Astrocyte (in vitro differentiated cells and primary cell): ENCODE measurements at regions not wholly inside any gene's neighbourhood (a gene's known extent, or its start where the extent isn't known, plus 50 kb on each side); places are given as distances from the start of the nearest gene placed in this dataset.
A peak's percentile ranks its signal among the peaks of the same experiment; 100 is the strongest.

Source experiments
- DNase-seq: peaks from one replicate; pipeline ENCODE4 v3.0.0-alpha.2; 2010; ENCODE audit warnings: low read depth
- FAIRE-seq: peaks from 2 replicates; lab custom pipeline; 2011; peaks lifted over from hg19 to GRCh38; lab: Jason Lieb, UNC
- H2AFZ ChIP-seq: 2 replicates; pipeline ENCODE4 v1.6.0; 2012; ENCODE audit warnings: low read depth, low read length, inconsistent platforms
- H3K27ac ChIP-seq: 2 replicates; pipeline ENCODE4 v1.5.1; 2011; ENCODE audit warnings: low read depth, low read length, inconsistent platforms
- H3K27me3 ChIP-seq: 2 replicates; pipeline ENCODE4 v1.6.0; 2011; ENCODE audit warnings: low read length, inconsistent platforms; ENCODE audit not compliant: insufficient read depth
- H3K36me3 ChIP-seq: 2 replicates; pipeline ENCODE4 v1.5.1; 2011; ENCODE audit warnings: low read length, inconsistent platforms; ENCODE audit not compliant: insufficient read depth
- H3K4me1 ChIP-seq: 2 replicates; pipeline ENCODE4 v1.5.1; 2011; ENCODE audit warnings: low read length, inconsistent platforms; ENCODE audit not compliant: insufficient read depth
- H3K4me2 ChIP-seq: 2 replicates; pipeline ENCODE4 v1.6.0; 2012; ENCODE audit warnings: low read length, inconsistent platforms
- H3K4me3 ChIP-seq: 2 replicates; pipeline ENCODE4 v1.5.1; 2011; ENCODE audit warnings: low read depth, mild to moderate bottlenecking, low read length, inconsistent platforms; ENCODE audit not compliant: insufficient read depth
- H3K79me2 ChIP-seq: 2 replicates; pipeline ENCODE4 v1.6.0; 2012; ENCODE audit warnings: mild to moderate bottlenecking, low read length, inconsistent platforms; ENCODE audit not compliant: insufficient read depth
- H3K9ac ChIP-seq: 2 replicates; pipeline ENCODE4 v1.6.0; 2012; ENCODE audit warnings: mild to moderate bottlenecking, low read length, inconsistent platforms
- H3K9me3 ChIP-seq: 2 replicates; pipeline ENCODE4 v1.5.1; 2012; ENCODE audit warnings: low read depth, mild to moderate bottlenecking, low read length, inconsistent platforms; ENCODE audit not compliant: insufficient read depth
- H4K20me1 ChIP-seq: 2 replicates; pipeline ENCODE4 v1.6.0; 2012; ENCODE audit warnings: low read length, inconsistent platforms; ENCODE audit not compliant: insufficient read depth
- H3K27ac Mint-ChIP-seq: one replicate; pipeline ENCODE4 v1.8.0; 2021; ENCODE audit warnings: mild to moderate bottlenecking, mixed read lengths; ENCODE audit not compliant: unreplicated experiment
- H3K27me3 Mint-ChIP-seq: one replicate; pipeline ENCODE4 v1.8.0; 2021; ENCODE audit warnings: low read depth, mixed read lengths; ENCODE audit not compliant: unreplicated experiment
- H3K36me3 Mint-ChIP-seq: one replicate; pipeline ENCODE4 v1.8.0; 2021; ENCODE audit warnings: low read depth, mixed read lengths; ENCODE audit not compliant: unreplicated experiment
- H3K4me1 Mint-ChIP-seq: one replicate; pipeline ENCODE4 v1.8.0; 2021; ENCODE audit warnings: low read depth, mixed read lengths; ENCODE audit not compliant: unreplicated experiment
- H3K4me3 Mint-ChIP-seq: one replicate; pipeline ENCODE4 v1.8.0; 2021; ENCODE audit warnings: mild to moderate bottlenecking, moderate library complexity, mixed read lengths; ENCODE audit not compliant: unreplicated experiment
- H3K9me3 Mint-ChIP-seq: one replicate; pipeline ENCODE4 v1.8.0; 2021; ENCODE audit warnings: mild to moderate bottlenecking, mixed read lengths; ENCODE audit not compliant: unreplicated experiment
- EZH2 ChIP-seq: IDR thresholded peaks from 2 replicates; pipeline ENCODE4 v1.6.1; 2012; ENCODE audit warnings: mild to moderate bottlenecking, low read length, inconsistent platforms; ENCODE audit not compliant: insufficient read depth
- TF ChIP-seq, protein P1 (sequence below): IDR thresholded peaks from 2 replicates; pipeline ENCODE4 v1.5.1; 2011; ENCODE audit warnings: low read depth, mild to moderate bottlenecking, inconsistent platforms, low read length, moderate library complexity; ENCODE audit not compliant: insufficient read depth

DNA sequence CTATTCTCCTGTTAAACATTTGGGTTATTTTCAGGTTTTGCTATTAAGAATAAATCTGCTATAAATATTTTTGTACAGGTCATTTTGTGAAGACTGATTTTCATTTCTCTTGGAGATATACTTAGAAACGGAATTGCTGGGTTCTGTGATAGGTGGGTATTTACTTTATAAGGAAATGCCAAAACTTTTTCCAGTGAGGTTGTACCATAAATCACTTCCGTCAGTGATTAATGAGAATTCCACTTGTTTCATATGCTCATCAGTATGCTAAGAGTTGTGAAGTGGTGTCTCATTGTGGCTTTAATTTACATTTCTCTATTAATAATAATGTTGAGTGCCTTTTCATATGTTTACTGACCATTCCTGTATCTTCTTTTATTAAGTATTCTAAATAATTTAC lies 84.0 kb upstream of the KLF14 start:
- no peaks in the 10 kb centered on the region for H3K27me3 Mint-ChIP-seq
- Histone ChIP-seq H3K4me3 (no peak overlapping the region), H3K9ac (no peak overlapping the region), H3K4me2 (no peak overlapping the region), H2AFZ (no peak overlapping the region), H4K20me1 (no peaks in the 10 kb centered on the region), H3K36me3 (no peaks in the 10 kb centered on the region), H3K4me1 (no peaks in the 10 kb centered on the region), H3K27me3 (no peaks in the 10 kb centered on the region), H3K27ac (no peak overlapping the region), H3K79me2 (no peaks in the 10 kb centered on the region), H3K9me3 (peaks cover 3% of the 10 kb centered on the region)
- no peaks in the 10 kb centered on the region for H3K9me3 Mint-ChIP-seq
- no peak for DNase-seq
- peaks cover 12% of the 10 kb centered on the region for H3K4me1 Mint-ChIP-seq
- H3K27ac Mint-ChIP-seq = no peak overlapping the region
- no peak overlapping the region for H3K4me3 Mint-ChIP-seq
- no peaks in the 10 kb centered on the region for H3K36me3 Mint-ChIP-seq
- TF ChIP-seq EZH2 = no peak
- TF ChIP-seq, protein P1, sequence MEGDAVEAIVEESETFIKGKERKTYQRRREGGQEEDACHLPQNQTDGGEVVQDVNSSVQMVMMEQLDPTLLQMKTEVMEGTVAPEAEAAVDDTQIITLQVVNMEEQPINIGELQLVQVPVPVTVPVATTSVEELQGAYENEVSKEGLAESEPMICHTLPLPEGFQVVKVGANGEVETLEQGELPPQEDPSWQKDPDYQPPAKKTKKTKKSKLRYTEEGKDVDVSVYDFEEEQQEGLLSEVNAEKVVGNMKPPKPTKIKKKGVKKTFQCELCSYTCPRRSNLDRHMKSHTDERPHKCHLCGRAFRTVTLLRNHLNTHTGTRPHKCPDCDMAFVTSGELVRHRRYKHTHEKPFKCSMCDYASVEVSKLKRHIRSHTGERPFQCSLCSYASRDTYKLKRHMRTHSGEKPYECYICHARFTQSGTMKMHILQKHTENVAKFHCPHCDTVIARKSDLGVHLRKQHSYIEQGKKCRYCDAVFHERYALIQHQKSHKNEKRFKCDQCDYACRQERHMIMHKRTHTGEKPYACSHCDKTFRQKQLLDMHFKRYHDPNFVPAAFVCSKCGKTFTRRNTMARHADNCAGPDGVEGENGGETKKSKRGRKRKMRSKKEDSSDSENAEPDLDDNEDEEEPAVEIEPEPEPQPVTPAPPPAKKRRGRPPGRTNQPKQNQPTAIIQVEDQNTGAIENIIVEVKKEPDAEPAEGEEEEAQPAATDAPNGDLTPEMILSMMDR = no peak
- no peak for FAIRE-seq

DNA sequence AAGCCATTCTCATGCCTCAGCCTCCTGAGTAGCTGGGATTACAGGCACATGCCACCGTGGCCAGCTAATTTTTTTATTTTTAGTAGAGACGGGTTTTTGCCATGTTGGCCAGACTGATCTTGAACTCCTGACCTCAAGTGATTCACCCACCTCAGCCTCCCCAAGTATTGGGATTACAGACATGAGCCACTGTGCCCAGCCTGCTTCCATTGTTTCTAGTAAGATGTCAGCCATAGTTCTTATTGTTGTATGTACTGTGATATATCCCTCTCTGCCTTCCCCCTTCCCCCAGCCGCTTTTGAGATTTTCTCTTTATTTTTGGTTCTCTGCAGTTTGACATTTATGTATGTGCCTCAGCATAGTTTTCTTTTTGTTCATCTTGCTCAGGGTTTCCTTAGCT lies 87.9 kb upstream of the KLF14 start:
- no peak overlapping the region for H3K27ac Mint-ChIP-seq
- no peak overlapping the region for H3K27ac ChIP-seq
- no peaks in the 10 kb centered on the region for H3K36me3 Mint-ChIP-seq
- H3K4me3 Mint-ChIP-seq = no peak overlapping the region
- no peaks in the 10 kb centered on the region for H3K27me3 ChIP-seq
- FAIRE-seq (no peak), DNase-seq (peak; percentile 56)
- H3K4me2 ChIP-seq = no peak overlapping the region
- H3K36me3 ChIP-seq = no peaks in the 10 kb centered on the region
- no peaks in the 10 kb centered on the region for H3K4me1 ChIP-seq
- H2AFZ ChIP-seq = no peak overlapping the region
- TF ChIP-seq, protein P1 = no peak
- TF ChIP-seq EZH2 = no peak
- no peak overlapping the region for H3K9ac ChIP-seq
- peaks cover 2% of the 10 kb centered on the region for H3K9me3 Mint-ChIP-seq
- H3K9me3 ChIP-seq = peaks cover 3% of the 10 kb centered on the region
- peaks cover 16% of the 10 kb centered on the region for H3K4me1 Mint-ChIP-seq
- H3K4me3 ChIP-seq = no peak overlapping the region
- no peaks in the 10 kb centered on the region for H3K27me3 Mint-ChIP-seq
- H3K79me2 ChIP-seq = no peaks in the 10 kb centered on the region
- H4K20me1 ChIP-seq = no peaks in the 10 kb centered on the region

DNA sequence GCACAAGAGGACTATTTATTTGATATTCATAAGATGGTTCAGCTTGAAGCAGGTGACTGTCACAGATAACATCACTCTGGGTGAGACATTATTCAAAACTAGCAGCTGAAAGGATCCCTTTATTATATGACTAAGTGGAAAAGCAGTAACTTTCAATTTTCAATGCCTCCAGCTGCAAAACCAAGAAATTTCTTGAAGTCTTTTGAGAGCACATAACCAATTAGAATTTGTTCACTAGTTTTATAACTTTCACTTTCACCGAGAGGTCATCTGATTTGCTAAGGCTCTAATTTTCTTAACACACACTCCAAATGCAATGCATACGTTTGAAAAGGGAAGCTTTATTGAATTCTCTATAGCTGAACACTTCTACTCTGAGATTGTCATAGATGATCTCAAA lies 88.6 kb upstream of the KLF14 start:
- Mint-ChIP-seq H3K9me3 (peaks cover 2% of the 10 kb centered on the region), H3K27me3 (no peaks in the 10 kb centered on the region), H3K36me3 (no peaks in the 10 kb centered on the region), H3K4me3 (no peak overlapping the region), H3K4me1 (peaks cover 16% of the 10 kb centered on the region), H3K27ac (no peak overlapping the region)
- Histone ChIP-seq H4K20me1 (no peaks in the 10 kb centered on the region), H3K79me2 (no peaks in the 10 kb centered on the region), H3K4me2 (peak overlapping the region; percentile 17), H2AFZ (no peak overlapping the region), H3K9me3 (no peaks in the 10 kb centered on the region), H3K4me3 (no peak overlapping the region), H3K9ac (no peak overlapping the region), H3K27ac (no peak overlapping the region), H3K36me3 (no peaks in the 10 kb centered on the region), H3K4me1 (no peaks in the 10 kb centered on the region), H3K27me3 (no peaks in the 10 kb centered on the region)
- FAIRE-seq = no peak
- no peak for TF ChIP-seq EZH2
- TF ChIP-seq, protein P1 = no peak
- DNase-seq = peak; percentile 44
